HG03520 (cell line): ENCODE measurements at regions not wholly inside any gene's neighbourhood (a gene's known extent, or its start where the extent isn't known, plus 50 kb on each side); places are given as distances from the start of the nearest gene placed in this dataset.

Source experiments
- ATAC-seq: cut with Tn5 transposase; IDR thresholded peaks from one replicate; pipeline ENCODE4 v1.9.1; 2021; ENCODE audit warnings: mild to moderate bottlenecking, moderate library complexity; ENCODE audit not compliant: unreplicated experiment

DNA sequence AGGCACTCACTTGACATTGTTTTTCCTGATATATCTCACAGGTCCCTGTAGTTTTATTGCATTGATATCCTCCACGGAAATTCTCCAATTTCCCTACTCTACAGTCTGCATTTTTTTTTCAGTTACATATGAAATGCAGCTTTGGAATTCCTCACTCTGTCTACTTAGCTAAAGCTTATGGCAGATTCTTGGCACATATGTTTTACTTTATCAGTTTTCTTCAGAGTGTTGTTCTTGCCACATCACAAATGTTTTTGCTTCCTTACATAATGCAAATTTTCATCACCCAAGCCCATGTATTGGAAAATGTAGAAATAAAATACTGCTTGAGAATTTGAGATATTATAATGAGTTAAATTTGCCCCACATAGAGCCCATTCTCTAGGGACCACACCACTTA is 1895.1 kb downstream of the MRPL39 start:
- ATAC-seq, result no peak

DNA sequence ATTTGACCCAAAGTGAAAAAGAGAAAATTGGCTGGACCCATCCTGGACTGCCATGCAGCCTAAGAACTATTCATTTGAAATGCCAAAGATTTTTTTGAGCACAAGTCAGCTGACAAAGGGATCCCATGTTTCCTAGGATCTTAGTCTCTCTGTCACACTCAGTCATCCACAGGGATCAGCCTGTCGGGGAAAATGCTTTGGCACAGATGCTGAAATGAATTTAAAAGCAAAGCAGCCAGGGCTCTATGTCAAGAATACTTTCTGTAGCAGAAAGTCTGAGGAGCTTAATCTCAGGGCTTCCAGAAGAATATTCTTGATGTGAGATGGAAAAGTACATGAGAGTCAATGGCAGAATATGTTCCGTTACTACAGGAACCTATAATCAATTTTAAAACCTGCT is 1900.8 kb downstream of the MRPL39 start:
- ATAC-seq, result no peak

DNA sequence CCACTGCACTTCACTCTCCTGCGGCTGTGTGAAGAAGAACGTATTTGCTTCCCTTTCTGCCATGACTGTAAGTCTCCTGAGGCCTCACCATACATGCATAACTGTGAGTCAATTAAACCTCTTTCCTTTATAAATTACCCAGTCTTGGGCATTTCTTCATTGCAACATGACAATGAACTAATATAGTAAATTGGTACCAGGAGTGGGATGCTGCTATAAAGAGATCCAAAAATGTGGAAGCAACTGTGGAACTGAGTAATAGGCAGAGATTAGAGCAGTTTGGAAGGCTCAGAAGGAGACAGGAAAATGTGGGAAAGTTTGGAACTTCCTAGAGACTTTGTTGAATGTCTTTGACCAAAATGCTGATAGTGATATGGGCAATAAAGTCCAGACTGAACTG is 1907.9 kb downstream of the MRPL39 start:
- ATAC-seq, result no peak

- no peak for ATAC-seq
These were observed 1908.7 kb downstream of the MRPL39 start for GRCh38 chr21:23698619-23699018.

DNA sequence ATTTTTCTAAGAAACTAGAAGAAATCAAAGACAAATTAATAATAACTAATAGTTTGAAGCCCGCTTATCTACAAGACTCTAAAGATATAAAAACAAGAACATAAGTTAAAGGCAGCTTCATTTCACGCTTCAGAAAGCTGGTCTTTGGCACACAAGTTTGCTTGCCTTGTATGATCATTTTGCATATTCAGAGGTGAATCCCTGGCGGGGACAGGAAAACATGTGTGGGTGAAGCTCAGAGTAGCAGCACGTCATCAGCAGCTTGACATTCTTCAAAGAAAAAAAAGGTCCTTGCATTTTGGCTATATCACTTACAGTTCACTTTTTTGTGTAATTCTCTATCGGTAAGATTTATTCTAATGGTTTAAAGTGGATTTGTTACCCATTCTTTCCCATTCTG is 1911.8 kb downstream of the MRPL39 start:
- peak; percentile 51 for ATAC-seq

DNA sequence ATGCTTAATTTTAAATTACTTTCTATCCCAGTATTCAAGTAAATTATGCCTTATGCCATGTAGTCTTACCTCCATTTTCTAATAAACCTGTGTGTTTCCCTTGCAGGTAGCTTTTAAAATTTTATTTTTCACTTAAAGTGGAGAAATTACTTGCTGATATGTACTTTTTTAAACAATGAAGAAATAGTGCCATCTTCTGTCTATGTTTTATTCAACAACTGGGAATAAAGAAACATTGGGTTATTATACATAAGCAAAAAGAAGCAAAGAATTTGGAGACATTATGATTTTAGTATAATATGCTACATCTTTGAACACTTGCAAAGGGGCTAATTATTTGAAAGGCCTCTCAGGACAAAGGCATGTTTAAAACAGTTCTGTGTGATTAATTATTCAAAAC is 1912.9 kb downstream of the MRPL39 start:
- ATAC-seq, result no peak

GRCh38 chr21:23690316-23690715 is 1917.0 kb downstream of the MRPL39 start:
- no peak for ATAC-seq

DNA sequence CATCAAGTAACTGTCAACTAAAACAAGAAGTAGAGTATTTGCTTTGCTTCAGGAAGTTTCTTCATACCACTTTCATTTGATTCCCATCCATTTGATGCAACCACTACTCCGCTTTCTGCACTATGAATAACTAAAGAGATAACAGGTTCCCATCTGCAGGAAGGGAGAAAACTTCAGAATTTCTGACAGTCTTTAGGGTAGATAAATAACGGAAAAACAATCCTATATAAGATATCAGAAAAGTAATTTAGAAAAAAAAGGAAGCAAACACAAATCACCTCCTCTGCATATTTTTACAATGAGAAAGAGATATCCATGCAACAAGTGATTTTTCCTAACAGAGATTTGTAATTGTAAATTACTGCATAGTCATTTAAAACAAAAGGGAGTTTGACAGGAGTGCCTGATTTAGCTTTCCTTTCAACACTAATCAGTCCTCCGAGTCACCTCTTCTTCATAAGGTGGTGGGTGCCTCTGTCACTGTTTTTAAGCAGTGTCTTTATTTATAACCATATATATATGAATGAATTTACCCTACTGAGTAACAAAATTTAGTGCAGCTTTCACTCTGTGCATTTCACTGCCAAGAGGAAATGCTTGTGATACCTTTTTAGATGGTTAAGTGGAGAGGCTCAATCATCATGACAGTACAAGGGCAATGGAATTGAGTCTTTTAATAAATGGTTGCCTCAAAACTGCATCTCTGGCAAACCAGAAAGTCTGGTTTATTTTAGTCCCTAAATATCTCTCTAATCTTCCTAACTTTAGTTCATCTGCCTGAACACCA is 1920.4 kb downstream of the MRPL39 start:
- no peak for ATAC-seq

DNA sequence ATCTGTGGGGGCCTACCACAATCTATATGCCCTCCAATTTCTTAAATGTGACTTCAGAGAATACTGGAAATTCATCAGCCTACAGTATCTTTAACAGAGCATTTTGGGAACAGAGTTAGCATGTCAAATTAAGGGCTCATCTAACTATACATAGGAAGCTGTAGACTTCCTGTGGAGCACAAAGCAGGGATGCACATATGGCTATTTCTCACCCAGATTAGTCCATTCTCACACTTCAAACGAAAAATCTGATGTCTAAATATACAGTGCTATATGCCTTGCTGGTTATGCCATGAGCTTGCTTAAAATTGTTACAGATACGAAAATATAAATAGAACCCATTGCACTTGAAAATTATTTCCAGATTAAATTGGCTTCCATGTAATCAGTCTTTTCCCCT is 1922.8 kb downstream of the MRPL39 start:
- no peak for ATAC-seq

DNA sequence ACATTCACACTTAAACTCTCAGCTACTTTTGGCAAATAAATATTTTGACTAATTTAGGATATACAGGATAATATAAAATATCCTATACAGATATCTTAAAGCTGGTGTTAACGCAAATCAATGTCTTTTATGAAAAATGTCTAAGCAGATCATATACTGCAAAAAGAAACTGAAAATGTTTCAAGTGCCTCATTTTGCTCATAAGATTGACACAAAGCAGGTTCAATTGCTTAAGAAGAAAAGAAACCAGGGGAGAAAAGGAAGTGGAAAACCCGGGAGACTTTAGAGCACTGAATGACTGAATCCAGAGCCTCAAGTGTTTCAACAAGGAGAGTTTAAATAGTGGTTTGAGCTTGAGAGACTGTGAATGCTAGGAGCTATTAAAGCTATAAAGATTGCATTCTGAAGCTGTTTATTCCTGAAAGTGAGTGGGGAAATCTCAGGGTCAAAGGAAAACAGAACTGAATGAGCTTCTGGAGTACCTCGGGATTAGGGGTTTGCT is 1943.0 kb downstream of the MRPL39 start:
- ATAC-seq, result no peak

GRCh38 chr21:23660560-23660959 is 1946.7 kb downstream of the MRPL39 start:
- no peak for ATAC-seq

GRCh38 chr21:23644768-23645167 is 1962.5 kb downstream of the MRPL39 start:
- no peak for ATAC-seq

GRCh38 chr21:23639721-23640120 is 1967.6 kb downstream of the MRPL39 start:
- no peak for ATAC-seq

DNA sequence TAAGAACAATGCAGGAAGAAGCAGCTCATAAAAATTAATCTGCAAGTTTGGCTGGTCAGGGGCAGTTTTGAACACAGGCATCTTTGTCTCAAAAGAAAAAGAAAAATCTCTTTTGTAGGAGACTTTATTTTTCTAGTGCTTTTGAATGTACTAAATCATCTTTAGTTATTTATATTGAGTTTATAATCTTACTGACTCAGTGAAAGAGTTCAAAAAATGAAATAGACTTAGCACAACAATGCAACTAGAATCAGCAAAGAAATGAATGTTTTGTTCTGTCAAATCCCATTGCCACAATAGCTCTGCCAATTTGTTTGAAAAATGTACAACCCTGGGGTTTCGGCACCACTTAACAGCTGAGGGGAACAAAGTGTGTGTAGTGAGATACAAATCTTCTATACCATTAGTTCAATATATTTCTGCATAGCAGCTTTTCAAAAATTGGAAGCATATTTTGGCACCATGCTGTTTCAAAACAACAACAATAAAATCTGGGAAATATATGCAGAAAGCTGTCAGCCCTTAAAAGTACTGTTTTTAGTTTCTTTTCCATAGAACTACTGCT is 1969.1 kb downstream of the MRPL39 start:
- ATAC-seq, result no peak

- ATAC-seq, result no peak
These were observed 1973.8 kb downstream of the MRPL39 start for GRCh38 chr21:23633447-23633940.

GRCh38 chr21:23624281-23624680 is 1983.0 kb downstream of the MRPL39 start:
- no peak for ATAC-seq

DNA sequence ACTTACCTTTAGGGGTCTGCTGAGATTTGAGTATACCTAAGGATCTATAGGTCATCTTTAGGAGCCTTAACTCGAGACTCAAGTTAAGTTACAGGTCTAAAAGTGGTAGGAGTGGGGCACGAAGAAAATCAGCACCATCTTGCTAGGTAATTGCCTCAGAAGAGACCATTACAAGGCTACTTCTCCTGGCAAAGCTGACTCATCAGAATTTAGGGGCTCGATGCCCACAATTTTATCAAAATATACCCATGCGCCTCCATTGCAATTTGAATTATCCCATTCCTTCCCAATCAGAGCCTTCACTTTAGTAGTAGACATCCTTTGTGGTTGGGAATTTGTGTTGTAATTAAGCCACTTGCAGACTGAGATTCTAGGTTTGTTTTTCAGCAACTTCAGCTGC is 1994.3 kb downstream of the MRPL39 start:
- no peak for ATAC-seq

DNA sequence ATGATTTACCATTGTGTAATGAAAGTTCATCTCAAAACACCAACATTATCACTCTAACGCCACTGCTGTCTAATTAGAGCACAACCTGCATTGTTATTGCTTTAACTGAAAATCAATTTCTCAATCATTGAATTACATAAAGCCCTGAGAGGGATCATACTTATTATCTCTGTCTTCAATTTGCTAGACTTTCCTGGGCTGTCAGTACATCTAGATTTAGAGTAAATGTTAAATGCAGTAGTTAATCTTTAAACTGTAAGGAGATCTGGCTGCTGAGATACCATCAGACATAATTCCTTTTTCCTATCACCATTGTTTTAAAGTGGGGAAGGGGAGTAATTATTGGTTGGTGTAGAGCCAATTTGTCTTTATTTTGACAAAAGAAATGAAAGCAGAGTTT is 1995.1 kb downstream of the MRPL39 start:
- ATAC-seq, result no peak

DNA sequence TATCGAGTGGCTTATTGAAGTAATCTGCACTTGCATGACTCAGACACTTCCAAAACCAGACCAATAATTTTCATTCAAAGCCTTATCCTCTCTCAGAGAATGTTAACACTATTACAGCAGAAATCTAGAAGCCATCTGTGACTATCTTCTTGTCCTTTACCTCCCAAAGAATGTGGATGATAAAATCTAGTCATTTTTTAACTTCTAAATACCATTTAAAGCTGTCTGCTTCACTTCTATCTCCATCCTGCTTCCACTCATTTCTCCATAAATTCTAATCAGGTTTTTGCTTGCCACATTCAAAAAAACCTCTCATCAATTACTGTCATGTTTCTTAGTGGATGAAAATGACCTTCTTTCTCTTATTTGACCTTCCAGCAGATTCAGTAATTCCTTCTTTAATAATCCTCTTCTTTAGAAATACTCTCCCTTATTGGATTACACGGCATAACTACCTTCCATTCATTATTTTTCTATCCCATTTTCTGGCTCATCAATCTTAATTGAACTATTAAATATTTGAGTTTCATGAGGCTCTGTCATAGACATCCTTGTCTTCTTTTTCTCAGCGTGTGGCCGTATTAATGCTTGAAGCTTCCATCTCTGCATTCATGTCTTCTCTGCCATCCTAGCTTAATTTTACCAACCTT is 1999.4 kb downstream of the MRPL39 start:
- no peak for ATAC-seq

- no peak for ATAC-seq
These were observed 2005.7 kb downstream of the MRPL39 start for GRCh38 chr21:23601549-23601948.

DNA sequence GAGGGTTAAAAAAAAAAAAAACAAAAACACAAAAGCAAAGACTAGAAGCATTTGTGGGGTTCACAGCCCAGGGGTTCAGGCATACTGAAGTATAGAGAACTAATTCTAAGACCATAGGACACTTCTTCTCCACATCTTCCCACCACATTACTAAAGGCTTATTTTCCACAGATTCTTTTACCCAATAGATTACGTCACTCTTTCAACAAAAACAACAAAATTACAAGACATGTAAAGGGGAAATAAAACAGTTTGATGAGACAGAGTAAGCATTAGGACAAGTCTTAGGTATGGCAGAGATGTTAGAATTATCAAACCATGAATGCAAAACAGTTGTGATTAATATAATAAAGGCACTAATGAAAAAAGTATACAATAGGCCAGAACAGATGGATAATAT is 2013.7 kb downstream of the MRPL39 start:
- ATAC-seq, result no peak

DNA sequence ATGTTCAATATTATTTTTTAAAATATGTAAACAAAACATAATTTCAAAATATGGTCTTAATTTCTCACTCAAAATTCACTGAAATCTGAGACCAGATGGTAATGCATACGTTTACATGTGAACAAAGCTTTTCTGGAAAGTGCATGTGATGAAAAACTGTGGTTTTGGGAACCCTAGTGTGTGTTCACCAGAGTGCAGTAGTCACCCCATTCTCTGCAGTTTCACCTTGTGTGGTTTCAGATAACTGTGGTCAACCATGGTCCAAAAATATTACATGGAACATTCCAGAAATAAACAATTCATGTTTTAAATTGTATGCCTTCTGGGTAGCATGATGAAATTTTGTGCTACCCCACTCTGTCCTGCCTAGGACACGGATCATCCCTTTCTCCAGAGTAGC is 2021.9 kb downstream of the MRPL39 start:
- ATAC-seq, result no peak
